H1 (cell line): ENCODE measurements at regions not wholly inside any gene's neighbourhood (a gene's known extent, or its start where the extent isn't known, plus 50 kb on each side); places are given as distances from the start of the nearest gene placed in this dataset.

ENCODE experiments used
- EGR1 ChIP-seq: IDR thresholded peaks from 2 replicates; pipeline ENCODE4 v1.6.1; 2011; ENCODE audit warnings: low read depth, low read length, borderline replicate concordance
- EP300 ChIP-seq, 2 experiments: IDR thresholded peaks; 1 replicate in 1 of 2; 2 replicates in 1 of 2; pipeline ENCODE4 v1.6.1; 2011 to 2012; ENCODE audit warnings: low read depth in 2 of 2, low read length in 2 of 2, mild to moderate bottlenecking in 2 of 2, borderline replicate concordance in 1 of 2, inconsistent platforms in 1 of 2, moderate library complexity in 1 of 2
- GABPA ChIP-seq: IDR thresholded peaks from 2 replicates; pipeline ENCODE4 v1.6.1; 2011; ENCODE audit warnings: mild to moderate bottlenecking, low read length, moderate library complexity, borderline replicate concordance; ENCODE audit not compliant: insufficient read depth
- RFX5 ChIP-seq: IDR thresholded peaks from 2 replicates; pipeline ENCODE4 v1.6.1; 2011; ENCODE audit warnings: low read depth, low read length, improper control_type of control experiment, borderline replicate concordance

DNA sequence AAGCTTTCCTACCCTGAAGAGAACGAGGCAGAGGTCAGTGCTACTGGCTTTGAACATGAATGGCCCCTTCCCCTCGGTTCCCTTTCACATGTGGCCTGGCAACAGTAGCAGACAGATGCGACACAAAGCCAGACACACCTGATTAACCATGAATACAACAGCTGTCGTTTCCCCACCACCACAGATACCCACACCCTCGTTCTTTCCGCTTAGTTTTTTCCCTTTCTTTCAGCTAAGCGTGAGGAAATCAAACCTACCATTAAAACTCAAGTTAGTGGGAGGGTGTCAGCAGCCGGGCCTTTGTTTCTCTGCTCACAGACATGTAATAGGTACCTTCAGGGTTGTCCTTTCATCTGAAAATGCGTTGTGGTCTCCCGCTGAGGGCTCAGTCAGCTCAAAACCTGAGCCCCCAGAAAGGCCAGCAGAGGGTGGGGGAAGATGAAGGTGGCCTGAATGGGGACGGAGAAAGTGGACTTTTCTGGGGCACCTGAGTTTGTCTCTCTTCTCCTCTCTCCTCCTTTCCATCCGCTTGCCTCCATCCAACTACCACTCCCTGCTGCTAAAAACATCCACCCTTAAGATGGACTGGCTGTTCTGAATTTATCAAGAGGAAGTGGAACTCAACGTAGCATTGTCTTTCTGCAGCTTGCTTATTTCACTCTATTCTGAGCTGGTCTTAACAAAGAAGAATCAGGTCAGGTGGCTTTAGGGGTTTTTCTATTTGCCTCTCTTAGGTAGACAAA, 516.6 kb upstream of the JARID2 start (continued):
- no peak for TF ChIP-seq RFX5
- TF ChIP-seq EGR1: no peak
- no peak for TF ChIP-seq GABPA
- no peak for TF ChIP-seq EP300 (IDR thresholded peaks at IDR 0.05; ENCODE audit: borderline replicate concordance in 1 of 2, low read depth in 2 of 2, low read length in 2 of 2)
- TF ChIP-seq, all 59 proteins: peak for 0
